IMR-90 (cell line): ENCODE measurements at regions not wholly inside any gene's neighbourhood (a gene's known extent, or its start where the extent isn't known, plus 50 kb on each side); places are given as distances from the start of the nearest gene placed in this dataset.
A peak's percentile ranks its signal among the peaks of the same experiment; 100 is the strongest.

Source experiments
- ATAC-seq: fragments of 200-7000 bp; cut with Tn5 transposase; 2 replicates; pipeline ENCODE4 v1.9.1; 2020; ENCODE audit warnings: low read depth, mild to moderate bottlenecking, moderate library complexity
- BruUV-seq: library from RNA; stranded (reverse); fragments of 400-500 nt; replicated peaks from 2 replicates; lab custom pipeline; 2021; lab: Mats Ljungman, UMichigan
- CTCF ChIA-PET: fragments of 300-600 bp; formaldehyde crosslinking; extraction: SDS; loops from one replicate; lab custom pipeline; 2021; ENCODE audit warnings: antibody characterized with exemption; lab: Yijun Ruan, JAX
- POLR2A ChIA-PET: fragments of 300-600 bp; sonication (Branson Sonifier 250); formaldehyde crosslinking; loops from one replicate; lab custom pipeline; 2022; ENCODE audit warnings: antibody characterized with exemption; ENCODE audit not compliant: unreplicated experiment; lab: Charles Lee
- DNase-seq: peaks from one replicate; pipeline ENCODE4 v3.0.0; 2013
- H2AFZ ChIP-seq: replicated peaks from 2 replicates; pipeline ENCODE3; 2013; ENCODE audit warnings: low read length, mild to moderate bottlenecking; ENCODE audit not compliant: poor library complexity
- H2AK5ac ChIP-seq: 2 replicates; pipeline ENCODE4 v1.6.1; 2013; ENCODE audit warnings: low read depth, low read length, inconsistent platforms
- H2AK9ac ChIP-seq: replicated peaks from 2 replicates; pipeline ENCODE3; 2013; ENCODE audit warnings: mild to moderate bottlenecking, low read depth, low read length, moderate library complexity; ENCODE audit not compliant: poor library complexity
- H2BK120ac ChIP-seq: 2 replicates; pipeline ENCODE4 v1.6.1; 2013; ENCODE audit warnings: low read depth, low read length, inconsistent platforms
- H2BK15ac ChIP-seq: 3 replicates; pipeline ENCODE4 v1.6.1; 2013; ENCODE audit warnings: low read depth, low read length, inconsistent platforms
- H2BK20ac ChIP-seq: 2 replicates; pipeline ENCODE4 v1.6.1; 2013; ENCODE audit warnings: low read depth, mild to moderate bottlenecking, inconsistent platforms, low read length, moderate library complexity
- H2BK5ac ChIP-seq: 2 replicates; pipeline ENCODE4 v1.6.1; 2013; ENCODE audit warnings: mild to moderate bottlenecking, low read depth, low read length, inconsistent platforms; ENCODE audit not compliant: poor library complexity, severe bottlenecking
- H3K14ac ChIP-seq: replicated peaks from 2 replicates; pipeline ENCODE4 v1.6.1; 2013; ENCODE audit warnings: low read depth, low read length, inconsistent platforms
- H3K18ac ChIP-seq: 2 replicates; pipeline ENCODE4 v1.6.1; 2013; ENCODE audit warnings: low read depth, low read length, control low read depth
- H3K23ac ChIP-seq: 2 replicates; pipeline ENCODE4 v1.6.1; 2013; ENCODE audit warnings: low read depth, low read length, inconsistent platforms
- H3K27ac ChIP-seq: 2 replicates; pipeline ENCODE4 v1.5.1; 2013; ENCODE audit warnings: mild to moderate bottlenecking, control low read depth, low read length; ENCODE audit not compliant: insufficient read depth
- H3K27me3 ChIP-seq: 2 replicates; pipeline ENCODE4 v1.6.1; 2013; ENCODE audit warnings: low read length; ENCODE audit not compliant: control insufficient read depth, insufficient read depth
- H3K36me3 ChIP-seq: 2 replicates; pipeline ENCODE4 v1.6.1; 2013; ENCODE audit warnings: low read length, mixed read lengths; ENCODE audit not compliant: control insufficient read depth, insufficient read depth
- H3K4ac ChIP-seq: 2 replicates; pipeline ENCODE4 v1.6.1; 2013; ENCODE audit warnings: low read depth, low read length, inconsistent platforms
- H3K4me1 ChIP-seq: 2 replicates; pipeline ENCODE4 v1.6.1; 2013; ENCODE audit warnings: low read length, mixed read lengths; ENCODE audit not compliant: control insufficient read depth, insufficient read depth
- H3K4me2 ChIP-seq: 2 replicates; pipeline ENCODE4 v1.6.1; 2013; ENCODE audit warnings: low read depth, mild to moderate bottlenecking, control low read depth, low read length, moderate library complexity
- H3K4me3 ChIP-seq: 2 replicates; pipeline ENCODE4 v1.5.1; 2013; ENCODE audit warnings: low read depth, mild to moderate bottlenecking, control low read depth, low read length, moderate library complexity; ENCODE audit not compliant: insufficient read depth
- H3K56ac ChIP-seq: 2 replicates; pipeline ENCODE4 v1.6.1; 2013; ENCODE audit warnings: low read length, inconsistent platforms; ENCODE audit not compliant: insufficient read depth; ENCODE audit errors: extremely low read depth
- H3K79me1 ChIP-seq, 2 experiments: 2 replicates each; pipeline ENCODE4 v1.6.1; 2013; ENCODE audit warnings: low read length in 2 of 2, inconsistent platforms in 1 of 2, low read depth in 1 of 2
- H3K9ac ChIP-seq: 2 replicates; pipeline ENCODE4 v1.6.1; 2013; ENCODE audit warnings: low read depth, low read length, control low read depth
- H3K9me1 ChIP-seq: 2 replicates; pipeline ENCODE4 v1.6.1; 2013; ENCODE audit warnings: low read length, inconsistent platforms; ENCODE audit not compliant: insufficient read depth
- H3K9me3 ChIP-seq: 2 replicates; pipeline ENCODE4 v1.6.1; 2013; ENCODE audit warnings: low read length; ENCODE audit not compliant: control insufficient read depth, insufficient read depth
- H4K20me1 ChIP-seq: 2 replicates; pipeline ENCODE4 v1.6.1; 2013; ENCODE audit warnings: low read length, inconsistent platforms; ENCODE audit not compliant: insufficient read depth
- H4K5ac ChIP-seq: 2 replicates; pipeline ENCODE4 v1.6.1; 2013; ENCODE audit warnings: mild to moderate bottlenecking, low read depth, low read length, control low read depth
- H4K8ac ChIP-seq, 2 experiments: 2 replicates each; pipeline ENCODE4 v1.6.1; 2013; ENCODE audit warnings: low read depth in 2 of 2, low read length in 2 of 2, control low read depth in 1 of 2, inconsistent platforms in 1 of 2
- H4K91ac ChIP-seq: 2 replicates; pipeline ENCODE4 v1.6.1; 2013; ENCODE audit warnings: low read depth, low read length, inconsistent platforms; ENCODE audit not compliant: insufficient read depth
- FOS ChIP-seq: fragments of 150-350 bp; IDR thresholded peaks from 2 replicates; pipeline ENCODE4 v1.6.1; 2016; ENCODE audit warnings: low read depth, low read length
- MAZ ChIP-seq: IDR thresholded peaks from 2 replicates; pipeline ENCODE4 v1.6.1; 2012; ENCODE audit warnings: low read depth, mild to moderate bottlenecking, low read length, improper control_type of control experiment, moderate library complexity, borderline replicate concordance
- RAD21 ChIP-seq: IDR thresholded peaks from 2 replicates; pipeline ENCODE4 v1.6.1; 2012; ENCODE audit warnings: low read length, improper control_type of control experiment
- RCOR1 ChIP-seq: IDR thresholded peaks from 2 replicates; pipeline ENCODE4 v1.6.1; 2012; ENCODE audit warnings: mild to moderate bottlenecking, low read length, improper control_type of control experiment; ENCODE audit not compliant: insufficient replicate concordance
- RFX5 ChIP-seq: IDR thresholded peaks from 2 replicates; pipeline ENCODE4 v1.8.0; 2012; ENCODE audit warnings: low read depth, mild to moderate bottlenecking, low read length, moderate library complexity
- WGBS, 2 experiments: methylation state at CpG; one replicate each; pipeline versions ENCODE4 v1.1.5 to v1.1.7; 2013; ENCODE audit warnings: missing lambda C conversion rate in 2 of 2; ENCODE audit not compliant: insufficient read length in 1 of 2; ENCODE audit errors: extremely low coverage in 2 of 2; 5-methylcytosine and 5-hydroxymethylcytosine counted together
- dilution Hi-C: fragments of 300-500 bp; cut with HindIII; formaldehyde crosslinking; loops from one replicate; pipeline ENCODE4 v1.14.3; 2018; ENCODE audit warnings: low sequenced_read_pairs; ENCODE audit not compliant: unreplicated experiment
- in situ Hi-C: fragments of 300-500 bp; cut with MboI; formaldehyde crosslinking; loops from 3 replicates; pipeline ENCODE4 v1.14.3; 2019; ENCODE audit warnings: low sequenced_read_pairs, inconsistent platforms, mixed read lengths
- intact Hi-C: fragments of 100-400 bp; cut with micrococcal nuclease; formaldehyde crosslinking; loops from 2 replicates; pipeline ENCODE4 v1.10.0; 2022

DNA sequence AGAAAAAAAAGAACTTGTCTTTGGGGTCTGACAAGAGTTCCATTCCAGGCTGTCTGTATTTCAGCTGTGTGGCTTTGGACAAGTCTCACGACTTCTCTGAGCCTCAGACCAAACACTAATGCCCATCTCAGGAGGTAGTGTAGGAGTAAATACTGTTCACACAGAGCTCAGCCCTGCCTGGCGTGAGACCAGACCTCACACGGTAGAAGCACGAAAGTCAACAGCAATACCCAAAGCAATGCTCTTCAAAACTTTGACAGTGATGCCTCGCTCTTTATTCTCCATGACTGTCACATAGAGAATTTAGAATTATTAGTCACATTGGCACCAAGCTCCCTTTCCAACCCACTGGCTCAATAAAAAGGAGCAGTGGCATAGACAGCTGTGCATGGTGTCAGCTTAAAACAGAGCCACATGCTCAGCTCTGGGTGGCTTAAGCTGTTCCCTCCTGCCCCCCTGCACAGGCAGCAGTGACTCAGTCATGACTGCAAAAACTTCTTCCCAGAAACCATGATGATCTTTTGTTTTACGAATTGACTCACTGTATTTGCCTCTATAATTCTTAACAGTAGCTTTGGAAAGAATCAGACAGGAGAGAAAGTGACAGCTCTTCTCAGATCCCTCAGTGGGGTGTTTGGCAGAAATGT is 74.0 kb upstream of the PHF21B start:
- Histone ChIP-seq H3K79me1 (no peaks in the 10 kb centered on the region), H3K27ac (no peak overlapping the region)

More for the DNA sequence above, 74.0 kb upstream of the PHF21B start:
- H3K36me3 ChIP-seq, result no peaks in the 10 kb centered on the region
- H2BK5ac ChIP-seq, result no peak overlapping the region
- TF ChIP-seq RFX5, result no peak
- TF ChIP-seq MAZ, result peak; percentile 22; the same call in 1 of the 2 replicates
- peak; percentile 67 for TF ChIP-seq FOS
- 0 out of 2 replicates have a peak, but pooled peaks have one; percentile 13 for TF ChIP-seq RAD21
- no peak for TF ChIP-seq RCOR1
- dilution Hi-C loops, result no loop called here
- POLR2A ChIA-PET, result interaction anchor here (0.5 kb wide), 1 partner anchor 79 kb away, joined by 4 read pairs; no protein-coding TSS in a partner anchor
- peaks cover 5% of the 10 kb centered on the region; the same call in 1 of the 2 replicates for H3K9me1 ChIP-seq
- H4K5ac ChIP-seq, result no peak overlapping the region
- H3K14ac ChIP-seq, result no peak overlapping the region
- DNase-seq (peak; percentile 81), ATAC-seq (peak; percentile 94)
- WGBS, 2 experiments, result 50% methylated on average over 3 of the region's 6 CpGs; no CpG with 5 or more reads in 1 of the 2 experiments
- intact Hi-C loops, result no loop called here
- peaks cover 5% of the 10 kb centered on the region for H3K4me1 ChIP-seq
- no peak overlapping the region for H4K8ac ChIP-seq
- no TSS peak for BruUV-seq
- H3K4me3 ChIP-seq, result no peak overlapping the region
- peak overlapping the region; percentile 3; the same call in 1 of the 2 replicates for H2AK5ac ChIP-seq
- CTCF ChIA-PET, result interaction anchor here (0.9 kb wide), 1 partner anchor 12 kb away, joined by 3 read pairs; no protein-coding TSS in a partner anchor
- no peak overlapping the region for H2BK15ac ChIP-seq
- peaks cover 21% of the 10 kb centered on the region for H3K27me3 ChIP-seq
- no peak overlapping the region for H3K23ac ChIP-seq
- peaks cover 8% of the 10 kb centered on the region; the same call in 1 of the 2 replicates for H4K20me1 ChIP-seq
- no peak overlapping the region for H3K4me2 ChIP-seq
- peak overlapping the region; percentile 34 for H2AFZ ChIP-seq
- H2BK20ac ChIP-seq, result peak overlapping the region; percentile 66
- no peak overlapping the region for H4K91ac ChIP-seq
- H3K4ac ChIP-seq, result no peak overlapping the region
- no peak overlapping the region for H3K56ac ChIP-seq
- peak overlapping the region; percentile 76 for H2AK9ac ChIP-seq
- H3K18ac ChIP-seq, result no peak overlapping the region
- no peak overlapping the region for H3K9ac ChIP-seq
- no peaks in the 10 kb centered on the region for H3K9me3 ChIP-seq
- H2BK120ac ChIP-seq, result no peak overlapping the region
- in situ Hi-C loops, result no loop called here
